H9 (cell line): ENCODE measurements at regions not wholly inside any gene's neighbourhood (a gene's known extent, or its start where the extent isn't known, plus 50 kb on each side); places are given as distances from the start of the nearest gene placed in this dataset.

Source experiments
- DNase-seq: peaks from one replicate; pipeline ENCODE4 v3.0.0-alpha.2; 2017
- H2AFZ ChIP-seq: one replicate; pipeline ENCODE4 v1.6.1; 2013; ENCODE audit warnings: mild to moderate bottlenecking, low read length, control low read depth, moderate library complexity
- H2AK5ac ChIP-seq: 2 replicates; pipeline ENCODE4 v1.6.1; 2013; ENCODE audit warnings: low read length, control low read depth, mixed read lengths; ENCODE audit not compliant: insufficient read length
- H2BK120ac ChIP-seq: one replicate; pipeline ENCODE4 v1.6.1; 2013; ENCODE audit warnings: low read depth, mild to moderate bottlenecking, low read length, control low read depth, inconsistent platforms; ENCODE audit not compliant: poor library complexity, severe bottlenecking
- H2BK12ac ChIP-seq: 2 replicates; pipeline ENCODE4 v1.6.1; 2013; ENCODE audit warnings: low read length, control low read depth, mixed read lengths, low read depth; ENCODE audit not compliant: insufficient read length
- H2BK15ac ChIP-seq: 2 replicates; pipeline ENCODE4 v1.6.1; 2013; ENCODE audit warnings: low read depth, low read length, control low read depth
- H2BK20ac ChIP-seq: one replicate; pipeline ENCODE4 v1.6.1; 2013; ENCODE audit warnings: low read depth, mild to moderate bottlenecking, low read length, control low read depth, inconsistent platforms; ENCODE audit not compliant: poor library complexity, severe bottlenecking
- H2BK5ac ChIP-seq: 2 replicates; pipeline ENCODE4 v1.6.1; 2013; ENCODE audit warnings: low read length, control low read depth, mixed read lengths; ENCODE audit not compliant: insufficient read length
- H3K14ac ChIP-seq: 2 replicates; pipeline ENCODE4 v1.6.1; 2013; ENCODE audit warnings: low read length, control low read depth; ENCODE audit not compliant: insufficient read depth
- H3K18ac ChIP-seq: 2 replicates; pipeline ENCODE4 v1.6.1; 2013; ENCODE audit warnings: low read depth, mild to moderate bottlenecking, mixed read lengths, low read length, control low read depth; ENCODE audit not compliant: insufficient read length
- H3K23ac ChIP-seq: 2 replicates; pipeline ENCODE4 v1.6.1; 2013; ENCODE audit warnings: low read length, control low read depth, mixed read lengths, low read depth; ENCODE audit not compliant: insufficient read length
- H3K23me2 ChIP-seq: 2 replicates; pipeline ENCODE4 v1.6.1; 2013; ENCODE audit warnings: low read depth, mild to moderate bottlenecking, mixed read lengths, low read length, control low read depth; ENCODE audit not compliant: insufficient read length, poor library complexity, severe bottlenecking
- H3K27ac ChIP-seq: 2 replicates; pipeline ENCODE4 v1.5.1; 2013; ENCODE audit warnings: low read length, control low read depth, mixed read lengths, low read depth; ENCODE audit not compliant: insufficient read length
- H3K27me3 ChIP-seq: 2 replicates; pipeline ENCODE4 v1.6.1; 2013; ENCODE audit warnings: low read length, control low read depth, inconsistent platforms; ENCODE audit not compliant: insufficient read depth
- H3K4ac ChIP-seq: 2 replicates; pipeline ENCODE4 v1.6.1; 2013; ENCODE audit warnings: low read depth, mild to moderate bottlenecking, control low read depth, inconsistent platforms, low read length, moderate library complexity
- H3K4me1 ChIP-seq: 2 replicates; pipeline ENCODE4 v1.6.1; 2013; ENCODE audit warnings: low read length, control low read depth, inconsistent platforms; ENCODE audit not compliant: insufficient read depth
- H3K4me2 ChIP-seq: 2 replicates; pipeline ENCODE4 v1.6.1; 2013; ENCODE audit warnings: low read length, control low read depth, mixed read lengths; ENCODE audit not compliant: insufficient read length, insufficient read depth
- H3K56ac ChIP-seq: 2 replicates; pipeline ENCODE4 v1.6.1; 2013; ENCODE audit warnings: low read depth, mild to moderate bottlenecking, mixed read lengths, low read length, control low read depth; ENCODE audit not compliant: insufficient read length
- H3K79me1 ChIP-seq: 2 replicates; pipeline ENCODE4 v1.6.1; 2013; ENCODE audit warnings: low read depth, mild to moderate bottlenecking, moderate library complexity, low read length, control low read depth, inconsistent platforms; ENCODE audit not compliant: insufficient read depth, poor library complexity, severe bottlenecking
- H3K79me2 ChIP-seq: 2 replicates; pipeline ENCODE4 v1.6.1; 2013; ENCODE audit warnings: low read length, control low read depth, inconsistent platforms; ENCODE audit not compliant: insufficient read depth
- H3K9ac ChIP-seq: 2 replicates; pipeline ENCODE4 v1.6.1; 2013; ENCODE audit warnings: low read length, control low read depth, mixed read lengths; ENCODE audit not compliant: insufficient read length; ENCODE audit errors: extremely low read depth
- H3K9me3 ChIP-seq: one replicate; pipeline ENCODE4 v1.6.1; 2013; ENCODE audit warnings: low read depth, low read length, inconsistent platforms; ENCODE audit not compliant: control insufficient read depth
- H3T11ph ChIP-seq: one replicate; pipeline ENCODE4 v1.6.1; 2013; ENCODE audit warnings: mild to moderate bottlenecking, low read length, control low read depth, inconsistent platforms
- H4K20me1 ChIP-seq: one replicate; pipeline ENCODE4 v1.6.1; 2013; ENCODE audit not compliant: control insufficient read depth, insufficient read length, insufficient read depth
- H4K5ac ChIP-seq: 2 replicates; pipeline ENCODE4 v1.6.1; 2013; ENCODE audit warnings: low read depth, mild to moderate bottlenecking, mixed read lengths, low read length, control low read depth; ENCODE audit not compliant: insufficient read length
- H4K8ac ChIP-seq: replicated peaks from 2 replicates; pipeline ENCODE4 v1.6.1; 2013; ENCODE audit warnings: low read length, control low read depth, mixed read lengths, low read depth; ENCODE audit not compliant: insufficient read length
- H4K91ac ChIP-seq: 2 replicates; pipeline ENCODE4 v1.6.1; 2013; ENCODE audit warnings: low read depth, mild to moderate bottlenecking, moderate library complexity, mixed read lengths, low read length, control low read depth; ENCODE audit not compliant: insufficient read length
- H3K27ac Mint-ChIP-seq, 3 experiments: 2 replicates in 2 of 3; 3 replicates in 1 of 3; pipeline ENCODE4 v1.8.0; 2020 to 2021; ENCODE audit warnings: mixed read lengths in 3 of 3, mild to moderate bottlenecking in 1 of 3, moderate library complexity in 1 of 3
- H3K27me3 Mint-ChIP-seq: 2 replicates; pipeline ENCODE4 v1.8.0; 2021; ENCODE audit warnings: low read depth, mild to moderate bottlenecking, moderate library complexity, mixed read lengths
- H3K36me3 Mint-ChIP-seq, 3 experiments: 2 replicates in 2 of 3; 3 replicates in 1 of 3; pipeline ENCODE4 v1.8.0; 2020 to 2021; ENCODE audit warnings: low read depth in 3 of 3, mixed read lengths in 3 of 3; ENCODE audit not compliant: insufficient read depth in 1 of 3
- H3K4me1 Mint-ChIP-seq, 2 experiments: 2 replicates each; pipeline ENCODE4 v1.8.0; 2020; ENCODE audit warnings: mixed read lengths in 2 of 2
- H3K4me3 Mint-ChIP-seq, 2 experiments: 2 replicates in 1 of 2; 3 replicates in 1 of 2; pipeline ENCODE4 v1.8.0; 2020 to 2021; ENCODE audit warnings: mild to moderate bottlenecking in 2 of 2, mixed read lengths in 2 of 2, moderate library complexity in 1 of 2
- H3K9me3 Mint-ChIP-seq, 2 experiments: 2 replicates in 1 of 2; 3 replicates in 1 of 2; pipeline ENCODE4 v1.8.0; 2020; ENCODE audit warnings: mild to moderate bottlenecking in 2 of 2, mixed read lengths in 2 of 2, moderate library complexity in 1 of 2
- CTCF ChIP-seq: fragments of 200-600 bp; sonication (generic); conservative IDR thresholded peaks from 3 replicates; pipeline ENCODE4 v1.8.0; 2021; ENCODE audit warnings: antibody characterized with exemption, mild to moderate bottlenecking
- WGBS: extraction: QIAGEN DNeasy Blood & Tissue Kit; methylation state at CpG from one replicate; pipeline ENCODE4 v1.1.7; 2013; ENCODE audit warnings: missing lambda C conversion rate, low lambda C conversion rate, mixed read lengths; ENCODE audit not compliant: insufficient read length; ENCODE audit errors: extremely low coverage; 5-methylcytosine and 5-hydroxymethylcytosine counted together

GRCh38 chr1:29688471-29689365 lies 452.4 kb downstream of the PTPRU start:
- no peaks in the 10 kb centered on the region for H3K79me1 ChIP-seq
- no peak overlapping the region for H2BK20ac ChIP-seq
- H3K4ac ChIP-seq = no peak overlapping the region
- H4K8ac ChIP-seq = no peak overlapping the region
- no peak overlapping the region for H3K27ac Mint-ChIP-seq
- no peaks in the 10 kb centered on the region for H3K23me2 ChIP-seq
- H2AK5ac ChIP-seq = no peak overlapping the region
- H2BK5ac ChIP-seq = no peak overlapping the region
- no peak overlapping the region for H3K4me2 ChIP-seq
- no peak overlapping the region for H3K27ac ChIP-seq
- H3K18ac ChIP-seq = no peak overlapping the region
- H3K4me1 Mint-ChIP-seq = peaks cover 11 to 38% of the 10 kb centered on the region in 2 experiments
- H2AFZ ChIP-seq = no peak overlapping the region
- H3K4me3 Mint-ChIP-seq = no peak overlapping the region
- H3K14ac ChIP-seq = no peak overlapping the region
- H4K20me1 ChIP-seq = no peaks in the 10 kb centered on the region
- H3K27me3 Mint-ChIP-seq = peaks cover 3% of the 10 kb centered on the region; the same call in 1 of the 2 replicates
- no peak overlapping the region for H3K23ac ChIP-seq
- H3K27me3 ChIP-seq = no peaks in the 10 kb centered on the region
- no peak overlapping the region for H2BK15ac ChIP-seq
- H3K56ac ChIP-seq = no peak overlapping the region
- no peaks in the 10 kb centered on the region for H3K79me2 ChIP-seq
- no peak overlapping the region for H4K91ac ChIP-seq
- no peak overlapping the region for H3K9ac ChIP-seq
- H3K9me3 ChIP-seq = no peaks in the 10 kb centered on the region
- H3T11ph ChIP-seq = no peak overlapping the region
- H3K4me1 ChIP-seq = no peaks in the 10 kb centered on the region
- H4K5ac ChIP-seq = no peak overlapping the region
- DNase-seq = no peak
- H2BK12ac ChIP-seq = no peak overlapping the region
- TF ChIP-seq CTCF = no peak
- no CpG with 5 or more reads among the region's 14 CpGs for WGBS
- H3K36me3 Mint-ChIP-seq = peaks cover 0 to 5% (median 3%) of the 10 kb centered on the region in 3 experiments; a peak in 2 of 7 replicates
- peaks cover 4 to 7% of the 10 kb centered on the region in 2 experiments for H3K9me3 Mint-ChIP-seq
- H2BK120ac ChIP-seq = no peak overlapping the region
